Omental fat pad (tissue), 3 donors: ENCODE measurements at regions not wholly inside any gene's neighbourhood (a gene's known extent, or its start where the extent isn't known, plus 50 kb on each side); places are given as distances from the start of the nearest gene placed in this dataset.

Source experiments
- ATAC-seq: fragments of 150-250 bp; one replicate; pipeline ENCODE4 v1.9.1; 2016; ENCODE audit warnings: mild to moderate bottlenecking, moderate library complexity; ENCODE audit not compliant: low FRiP score
- DNase-seq: peaks from one replicate; pipeline ENCODE4 v3.0.0-alpha.2; 2019; ENCODE audit warnings: low spot score
- CTCF ChIP-seq, 3 donors: fragments of 450-650 bp; IDR thresholded peaks; one replicate each; pipeline ENCODE4 v1.5.1; 2016 to 2017; ENCODE audit warnings: antibody characterized with exemption in 3 of 3, mild to moderate bottlenecking in 3 of 3, moderate library complexity in 2 of 3

GRCh38 chr7:22640269-22640668 is 86.7 kb upstream of the IL6 start:
- TF ChIP-seq CTCF (IDR thresholded peaks at IDR 0.05): no peak
- DNase-seq: no peak
- ATAC-seq: no peak

- TF ChIP-seq CTCF (IDR thresholded peaks at IDR 0.05): no peak
- DNase-seq (no peak), ATAC-seq (peak; percentile 91)
Measured at GRCh38 chr7:22639396-22639795, 87.6 kb upstream of the IL6 start.

GRCh38 chr7:22635349-22635748 is 91.7 kb upstream of the IL6 start:
- no peak for ATAC-seq
- TF ChIP-seq CTCF (IDR thresholded peaks at IDR 0.05): no peak

GRCh38 chr7:22633954-22634474 is 93.0 kb upstream of the IL6 start:
- peak; percentile 75 for ATAC-seq

More at GRCh38 chr7:22635349-22635748, 91.7 kb upstream of the IL6 start:
- no peak for DNase-seq

GRCh38 chr7:22633286-22633953 is 93.6 kb upstream of the IL6 start:
- peak; percentile 67 for ATAC-seq
- no peak for TF ChIP-seq CTCF (IDR thresholded peaks at IDR 0.05)
- DNase-seq: no peak

More at GRCh38 chr7:22633954-22634474, 93.0 kb upstream of the IL6 start:
- DNase-seq: no peak
- TF ChIP-seq CTCF (IDR thresholded peaks at IDR 0.05): no peak

GRCh38 chr7:22632674-22633073 is 94.3 kb upstream of the IL6 start:
- DNase-seq (no peak), ATAC-seq (no peak)
- TF ChIP-seq CTCF (IDR thresholded peaks at IDR 0.05): no peak

GRCh38 chr7:22631730-22632129 is 95.3 kb upstream of the IL6 start:
- no peak for TF ChIP-seq CTCF (IDR thresholded peaks at IDR 0.05)
- no peak for ATAC-seq
- DNase-seq: no peak
